ENCODE measurements at regions not wholly inside any gene's neighbourhood (a gene's known extent, or its start where the extent isn't known, plus 50 kb on each side); places are given as distances from the start of the nearest gene placed in this dataset.

DNA sequence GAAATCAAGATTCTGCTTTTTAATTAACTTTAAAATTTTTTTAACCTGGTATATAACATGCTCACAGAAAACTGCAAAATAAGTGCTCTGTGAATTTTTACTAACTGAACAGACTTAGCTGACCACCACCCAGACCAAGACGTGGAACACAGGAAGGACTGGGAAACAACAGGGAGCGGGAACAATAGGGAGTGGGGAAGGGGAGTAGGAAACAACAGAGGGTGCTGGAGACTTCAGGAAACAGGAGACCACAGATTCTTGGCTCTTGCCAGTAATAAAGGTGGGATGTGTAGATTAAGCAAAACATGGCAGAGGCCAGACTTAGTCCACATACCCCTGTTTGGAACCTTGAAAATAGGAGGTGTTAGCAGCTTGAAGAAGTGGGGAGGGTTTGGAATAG, 51.4 kb upstream of the TMCC3 start:
- TF ChIP-seq, protein P1, sequence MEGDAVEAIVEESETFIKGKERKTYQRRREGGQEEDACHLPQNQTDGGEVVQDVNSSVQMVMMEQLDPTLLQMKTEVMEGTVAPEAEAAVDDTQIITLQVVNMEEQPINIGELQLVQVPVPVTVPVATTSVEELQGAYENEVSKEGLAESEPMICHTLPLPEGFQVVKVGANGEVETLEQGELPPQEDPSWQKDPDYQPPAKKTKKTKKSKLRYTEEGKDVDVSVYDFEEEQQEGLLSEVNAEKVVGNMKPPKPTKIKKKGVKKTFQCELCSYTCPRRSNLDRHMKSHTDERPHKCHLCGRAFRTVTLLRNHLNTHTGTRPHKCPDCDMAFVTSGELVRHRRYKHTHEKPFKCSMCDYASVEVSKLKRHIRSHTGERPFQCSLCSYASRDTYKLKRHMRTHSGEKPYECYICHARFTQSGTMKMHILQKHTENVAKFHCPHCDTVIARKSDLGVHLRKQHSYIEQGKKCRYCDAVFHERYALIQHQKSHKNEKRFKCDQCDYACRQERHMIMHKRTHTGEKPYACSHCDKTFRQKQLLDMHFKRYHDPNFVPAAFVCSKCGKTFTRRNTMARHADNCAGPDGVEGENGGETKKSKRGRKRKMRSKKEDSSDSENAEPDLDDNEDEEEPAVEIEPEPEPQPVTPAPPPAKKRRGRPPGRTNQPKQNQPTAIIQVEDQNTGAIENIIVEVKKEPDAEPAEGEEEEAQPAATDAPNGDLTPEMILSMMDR (IDR thresholded peaks at IDR 0.05) = no peak
- TF ChIP-seq POLR2A (IDR thresholded peaks at IDR 0.05) = no peak

Data from prostate gland (tissue), 2 donors.